HepG2 (cell line): ENCODE measurements at regions not wholly inside any gene's neighbourhood (a gene's known extent, or its start where the extent isn't known, plus 50 kb on each side); places are given as distances from the start of the nearest gene placed in this dataset.

ENCODE experiments used
- ATAC-seq: fragments of 200-7000 bp; cut with Tn5 transposase; 3 replicates; pipeline ENCODE4 v1.9.1; 2020; ENCODE audit warnings: mild to moderate bottlenecking, moderate library complexity
- BruUV-seq: library from RNA; stranded (reverse); fragments of 400-500 nt; replicated peaks from 2 replicates; lab custom pipeline; 2021; lab: Mats Ljungman, UMichigan
- CTCF ChIA-PET: fragments of 300-600 bp; formaldehyde crosslinking; extraction: SDS; loops from one replicate; lab custom pipeline; 2021; ENCODE audit warnings: low total read pairs, inconsistent platforms, low intra/inter-chr PET ratio; lab: Yijun Ruan, JAX
- POLR2A ChIA-PET: fragments of 350-600 bp; sonication (Branson Sonifier 250); formaldehyde crosslinking; loops from one replicate; lab custom pipeline; 2020; ENCODE audit warnings: antibody characterized with exemption, inconsistent platforms; lab: Yijun Ruan, JAX
- DNase-seq: peaks from one replicate; pipeline ENCODE4 v3.0.0-alpha.2; 2015; ENCODE audit warnings: low spot score
- FAIRE-seq: peaks from 3 replicates; lab custom pipeline; 2011; peaks lifted over from hg19 to GRCh38; lab: Jason Lieb, UNC
- H2AFZ ChIP-seq: one replicate; pipeline ENCODE4 v1.6.1; 2011; ENCODE audit warnings: low read length, inconsistent platforms
- H3K27ac ChIP-seq: fragments of 300-600 bp; 3 replicates; pipeline ENCODE4 v1.8.0; 2011; ENCODE audit warnings: mixed run types, mild to moderate bottlenecking, mixed read lengths, low read length, inconsistent platforms; ENCODE audit not compliant: insufficient read depth; ENCODE audit errors: extremely low read length
- H3K27me3 ChIP-seq, 2 experiments: fragments of 200-600 bp in 1 of 2; 2 replicates in 1 of 2; 3 replicates in 1 of 2; pipeline versions ENCODE4 v1.6.0 to v1.8.0; 2011; ENCODE audit warnings: low read length in 2 of 2, mild to moderate bottlenecking in 2 of 2, moderate library complexity in 2 of 2, inconsistent platforms in 1 of 2; ENCODE audit not compliant: insufficient read depth in 2 of 2, control insufficient read depth in 1 of 2
- H3K36me3 ChIP-seq, 2 experiments: fragments of 200-600 bp in 1 of 2; replicated peaks in 1 of 2; 2 replicates in 1 of 2; 3 replicates in 1 of 2; pipeline versions ENCODE4 v1.5.1 to v1.8.0; 2011; ENCODE audit warnings: low read length in 2 of 2, inconsistent platforms in 1 of 2; ENCODE audit not compliant: insufficient read depth in 2 of 2, control insufficient read depth in 1 of 2
- H3K4me1 ChIP-seq: 2 replicates; pipeline ENCODE4 v1.5.1; 2012; ENCODE audit warnings: low read length, inconsistent platforms; ENCODE audit not compliant: insufficient read depth
- H3K4me2 ChIP-seq: 2 replicates; pipeline ENCODE4 v1.6.0; 2011; ENCODE audit warnings: low read depth, low read length, inconsistent platforms
- H3K4me3 ChIP-seq, 3 experiments: fragments of 200-600 bp in 1 of 3; sonication (generic), shearing (Covaris generic) in 1 of 3; replicated peaks in 1 of 3; 2 replicates each; pipeline ENCODE4 v1.5.1; 2011 to 2016; ENCODE audit warnings: low read length in 3 of 3, inconsistent platforms in 2 of 3, low read depth in 2 of 3, mild to moderate bottlenecking in 2 of 3, control low read depth in 1 of 3, mixed read lengths in 1 of 3; ENCODE audit not compliant: insufficient read depth in 1 of 3
- H3K79me2 ChIP-seq: one replicate; pipeline ENCODE4 v1.6.1; 2011; ENCODE audit warnings: low read length, inconsistent platforms; ENCODE audit not compliant: insufficient read depth
- H3K9ac ChIP-seq: 2 replicates; pipeline ENCODE4 v1.6.0; 2011; ENCODE audit warnings: mild to moderate bottlenecking, low read depth, low read length, inconsistent platforms; ENCODE audit not compliant: insufficient read depth
- H3K9me3 ChIP-seq: 2 replicates; pipeline ENCODE4 v1.5.1; 2012; ENCODE audit warnings: mild to moderate bottlenecking, low read length
- H4K20me1 ChIP-seq: 2 replicates; pipeline ENCODE4 v1.6.0; 2011; ENCODE audit warnings: inconsistent platforms, mild to moderate bottlenecking, low read length, moderate library complexity; ENCODE audit not compliant: insufficient read depth
- HMGA1 ChIP-seq: sonication (generic); formaldehyde crosslinking; conservative IDR thresholded peaks from 2 replicates; pipeline ENCODE4 v1.4.0; 2020; ENCODE audit warnings: missing genetic modification reagents
- SPEN ChIP-seq: sonication (generic); formaldehyde crosslinking; IDR thresholded peaks from 2 replicates; pipeline ENCODE4 v1.5.1; 2020; ENCODE audit warnings: low read depth, mild to moderate bottlenecking, missing genetic modification reagents
- TEAD3 ChIP-seq: optimal IDR thresholded peaks from 2 replicates; pipeline ENCODE3; 2016; ENCODE audit warnings: borderline replicate concordance
- ZBTB8A ChIP-seq: sonication (generic); formaldehyde crosslinking; IDR thresholded peaks from 2 replicates; pipeline ENCODE4 v1.4.0; 2020; ENCODE audit warnings: mild to moderate bottlenecking, low read depth, missing genetic modification reagents, borderline replicate concordance
- ZNF329 ChIP-seq: sonication (generic); formaldehyde crosslinking; IDR thresholded peaks from 2 replicates; pipeline ENCODE4 v1.9.0; 2021; ENCODE audit warnings: low read depth, mild to moderate bottlenecking, missing genetic modification reagents
- ZNF646 ChIP-seq: sonication (generic); formaldehyde crosslinking; IDR thresholded peaks from 2 replicates; pipeline ENCODE4 v1.9.0; 2021; ENCODE audit warnings: mild to moderate bottlenecking, missing genetic modification reagents
- WGBS: methylation state at CpG from one replicate; pipeline ENCODE4 v1.1.6; 2017; ENCODE audit warnings: low lambda C conversion rate; 5-methylcytosine and 5-hydroxymethylcytosine counted together
- in situ Hi-C: cut with HindIII; loops from 2 replicates; pipeline ENCODE4 v1.10.0; 2017; ENCODE audit warnings: low pct_unique_long_range_greater_than_20kb; ENCODE audit not compliant: extremely low pct_ligation_motif_present
- intact Hi-C: fragments of 100-400 bp; cut with micrococcal nuclease; formaldehyde crosslinking; loops from one replicate; pipeline ENCODE4 v1.10.0; 2022; ENCODE audit not compliant: unreplicated experiment

GRCh38 chr10:108363576-108363975 lies 1199.1 kb upstream of the SORCS1 start:
- H3K36me3 ChIP-seq: no peaks in the 10 kb centered on the region
- no TSS peak for BruUV-seq
- H3K9ac ChIP-seq: no peak overlapping the region
- DNase-seq (no peak), FAIRE-seq (no peak), ATAC-seq (no peak)
- intact Hi-C loops: no loop called here
- H2AFZ ChIP-seq: no peak overlapping the region
- TF ChIP-seq SPEN (CRISPR knock-in tag) (no peak), TEAD3 (no peak), ZBTB8A (CRISPR knock-in tag) (no peak), ZNF646 (CRISPR knock-in tag) (no peak), ZNF329 (CRISPR knock-in tag) (no peak), HMGA1 (CRISPR knock-in tag) (no peak)
- in situ Hi-C loops: no loop called here
- H3K4me2 ChIP-seq: no peak overlapping the region
- 11% methylated on average over 4 of the region's 4 CpGs for WGBS
- ChIA-PET POLR2A (no interaction called here), CTCF (no interaction called here)
- H3K27me3 ChIP-seq: no peaks in the 10 kb centered on the region
- H3K79me2 ChIP-seq: no peaks in the 10 kb centered on the region
- no peak overlapping the region for H3K4me3 ChIP-seq
- H3K4me1 ChIP-seq: no peaks in the 10 kb centered on the region
- H3K9me3 ChIP-seq: peaks cover 83% of the 10 kb centered on the region
- H4K20me1 ChIP-seq: no peaks in the 10 kb centered on the region
- no peak overlapping the region for H3K27ac ChIP-seq
